ENCODE measurements at regions not wholly inside any gene's neighbourhood (a gene's known extent, or its start where the extent isn't known, plus 50 kb on each side); places are given as distances from the start of the nearest gene placed in this dataset.

DNA sequence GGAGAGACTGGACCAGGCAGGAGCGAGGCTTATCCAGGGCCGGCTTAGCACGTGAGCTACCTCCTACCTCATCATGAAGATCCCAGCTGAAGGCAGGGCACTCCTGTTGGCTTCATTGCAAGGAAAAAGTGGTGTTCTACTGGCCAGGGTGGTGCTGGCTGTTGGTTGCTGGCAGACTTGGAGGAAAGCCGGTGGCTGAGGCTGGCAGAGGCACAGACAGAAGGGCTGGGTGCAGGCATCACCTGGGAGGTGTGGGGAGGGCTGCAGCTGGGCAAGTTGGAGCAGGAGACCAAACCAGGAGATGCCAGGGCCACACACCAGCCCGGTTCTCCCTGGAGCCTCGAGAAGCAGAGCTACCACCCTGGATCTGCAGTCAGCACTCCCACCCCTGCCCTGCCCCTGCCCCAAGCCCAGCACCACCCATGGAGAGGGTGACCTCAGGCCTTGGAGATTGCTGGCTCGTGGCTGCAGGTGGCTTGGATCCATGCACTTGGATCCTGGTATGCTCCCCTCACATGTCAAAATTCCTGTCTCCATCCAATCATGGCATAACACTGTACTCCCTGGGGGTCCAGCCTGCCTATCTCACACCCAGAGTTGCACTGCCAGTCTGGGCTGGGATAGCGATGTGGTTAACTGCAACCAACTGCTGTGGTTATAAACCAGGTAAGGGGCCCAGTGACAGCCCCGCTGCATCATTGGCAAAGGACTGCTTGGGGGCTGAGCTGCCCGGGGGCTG lies 49.7 kb downstream of the GLI2 start:
- no peak for DNase-seq

DNA sequence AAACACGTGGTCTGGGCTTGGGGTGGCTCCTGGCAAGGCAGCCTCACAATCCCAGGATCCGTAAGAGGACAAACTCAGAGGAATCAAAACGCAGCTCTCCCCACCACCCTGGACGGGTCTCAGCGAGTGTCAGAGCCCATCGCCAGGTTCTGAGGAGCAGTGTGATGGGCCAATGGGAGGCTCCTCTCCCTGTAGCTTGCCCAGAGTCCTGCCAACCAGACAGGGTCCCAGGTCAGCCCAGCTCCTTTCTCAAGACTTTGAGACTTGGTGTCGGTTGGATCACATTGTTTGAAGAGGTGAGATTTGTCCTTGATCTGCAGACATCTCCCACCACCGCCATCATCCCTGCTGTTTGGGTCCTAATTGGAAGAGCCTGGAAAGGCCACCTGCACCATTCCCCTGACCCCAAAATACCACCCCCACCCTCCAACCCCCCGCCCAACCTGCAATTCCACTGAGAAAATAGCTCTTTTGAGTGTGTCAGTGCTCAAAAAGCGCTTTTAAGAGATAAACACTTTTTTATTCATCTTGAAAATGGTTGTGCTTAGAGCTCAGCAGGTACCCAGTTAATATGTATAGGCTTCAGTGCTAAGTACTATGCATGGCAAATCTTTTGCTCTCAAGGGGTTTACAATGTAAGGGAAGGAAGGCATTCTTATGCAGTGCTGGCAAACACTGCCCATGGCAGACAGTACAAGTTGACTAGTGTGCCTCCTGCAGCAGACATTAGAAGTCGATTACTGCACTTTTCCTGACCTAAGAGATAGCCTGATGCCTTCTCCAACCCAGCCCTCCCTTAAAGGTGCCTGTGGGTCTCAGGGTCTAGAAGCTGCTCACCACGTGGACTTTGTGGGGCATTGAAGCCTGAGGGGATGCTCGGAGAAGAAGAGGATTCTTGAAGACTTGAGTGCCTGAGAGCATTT lies 50.6 kb downstream of the GLI2 start:
- no peak for DNase-seq

DNA sequence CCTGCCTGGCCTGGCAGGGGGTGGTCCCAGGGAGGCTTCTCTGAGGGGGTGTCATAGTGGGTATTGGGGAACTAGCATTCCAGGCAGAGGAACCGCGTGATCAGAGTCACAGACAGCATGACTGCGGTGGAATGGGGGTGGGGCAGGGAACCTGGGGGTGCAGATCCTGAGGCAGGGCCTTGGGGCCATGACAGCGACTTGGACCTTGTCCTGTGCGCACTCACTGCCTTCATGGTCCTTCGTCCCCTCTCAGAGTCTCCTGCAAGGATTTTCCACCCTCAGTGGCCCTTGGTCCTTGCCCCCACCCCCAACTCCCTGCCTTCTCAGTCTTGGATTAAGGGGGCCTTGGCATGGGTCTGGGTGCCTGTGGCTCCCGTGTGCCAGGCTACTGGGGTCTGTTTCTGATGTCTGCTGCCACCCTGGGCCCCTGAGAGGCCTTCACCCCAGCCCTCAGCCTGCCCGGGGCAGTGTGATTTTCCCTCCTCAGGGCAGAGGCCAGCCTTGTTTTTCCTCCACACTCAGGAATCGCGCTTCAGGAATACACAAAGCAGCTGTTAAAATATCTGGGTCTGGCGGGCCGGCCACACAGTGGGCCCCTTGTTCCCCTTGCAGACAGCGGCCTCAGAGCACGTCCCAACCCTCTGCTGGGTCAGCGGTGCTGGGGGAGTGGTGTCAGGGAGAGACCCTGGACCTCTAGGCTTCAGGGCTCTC lies 51.6 kb downstream of the GLI2 start:
- DNase-seq = no peak

- DNase-seq = no peak
These were observed 52.4 kb downstream of the GLI2 start for GRCh38 chr2:120787822-120788700.

- no peak for DNase-seq
These were observed 55.7 kb downstream of the GLI2 start for GRCh38 chr2:120791243-120791961.

GRCh38 chr2:120791962-120792297 lies 56.3 kb downstream of the GLI2 start:
- DNase-seq = no peak

- no peak for DNase-seq
These were observed 58.2 kb downstream of the GLI2 start for GRCh38 chr2:120793682-120794403.

GRCh38 chr2:120794716-120795115 lies 59.0 kb downstream of the GLI2 start:
- DNase-seq = no peak

GRCh38 chr2:120796094-120796493 lies 60.4 kb downstream of the GLI2 start:
- no peak for DNase-seq

- DNase-seq = no peak
These were observed 62.0 kb downstream of the GLI2 start for GRCh38 chr2:120797421-120798221.

DNA sequence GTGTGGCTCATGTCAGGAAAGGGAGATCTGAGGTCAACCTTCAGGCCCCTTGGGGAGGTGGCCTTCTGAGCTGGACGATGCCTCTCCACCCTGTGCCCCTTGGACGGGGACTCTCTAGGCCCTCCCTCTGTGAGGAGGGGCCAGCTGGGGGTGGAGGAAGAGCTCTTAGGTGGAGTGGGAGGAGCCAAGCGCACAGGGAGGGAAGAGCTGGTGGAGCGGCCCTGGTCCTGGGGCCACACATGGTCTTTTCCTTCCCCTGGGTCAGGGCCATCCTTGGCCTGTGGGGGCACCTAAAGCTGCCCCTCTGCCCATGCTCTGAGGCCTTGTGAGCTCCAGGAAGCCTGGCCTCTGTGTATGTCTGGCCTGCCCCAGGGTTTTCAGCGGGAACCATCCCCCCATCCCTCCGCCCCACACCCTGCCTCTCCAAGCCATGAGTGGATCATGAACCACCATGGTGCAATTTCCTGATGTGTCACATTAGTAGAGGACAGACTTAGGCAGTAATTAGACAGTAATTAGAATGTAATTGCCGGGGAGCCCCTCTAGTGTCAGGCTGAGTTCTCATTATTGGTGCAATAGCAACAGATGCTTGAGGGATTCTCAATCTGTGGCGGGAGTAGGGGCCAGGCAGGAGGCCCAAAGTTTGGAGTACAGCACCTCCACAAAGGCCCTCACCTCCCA lies 63.0 kb downstream of the GLI2 start:
- DNase-seq = no peak

DNA sequence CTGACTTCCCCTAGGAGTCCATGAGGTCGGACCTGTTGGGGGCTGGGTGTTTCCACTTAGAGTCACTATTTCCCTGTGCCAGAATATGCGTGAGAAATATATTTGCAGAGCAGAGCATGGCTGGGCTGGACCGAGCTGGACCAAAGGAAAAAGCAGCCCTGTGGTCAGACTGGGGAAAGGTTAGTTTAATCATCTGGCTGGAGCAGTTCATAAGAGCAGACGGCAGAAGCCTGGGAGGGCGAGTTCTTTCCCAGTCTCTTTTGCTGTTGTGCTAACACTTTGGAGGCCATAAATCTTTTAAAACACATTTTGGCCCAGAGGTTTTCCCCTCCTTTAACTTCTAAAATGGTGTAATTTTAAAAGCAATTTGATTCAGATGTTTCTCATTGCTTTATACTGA lies 66.5 kb downstream of the GLI2 start:
- DNase-seq = no peak

- no peak for DNase-seq
These were observed 67.3 kb downstream of the GLI2 start for GRCh38 chr2:120802867-120803484.

- no peak for DNase-seq
These were observed 68.2 kb downstream of the GLI2 start for GRCh38 chr2:120803764-120804335.

DNA sequence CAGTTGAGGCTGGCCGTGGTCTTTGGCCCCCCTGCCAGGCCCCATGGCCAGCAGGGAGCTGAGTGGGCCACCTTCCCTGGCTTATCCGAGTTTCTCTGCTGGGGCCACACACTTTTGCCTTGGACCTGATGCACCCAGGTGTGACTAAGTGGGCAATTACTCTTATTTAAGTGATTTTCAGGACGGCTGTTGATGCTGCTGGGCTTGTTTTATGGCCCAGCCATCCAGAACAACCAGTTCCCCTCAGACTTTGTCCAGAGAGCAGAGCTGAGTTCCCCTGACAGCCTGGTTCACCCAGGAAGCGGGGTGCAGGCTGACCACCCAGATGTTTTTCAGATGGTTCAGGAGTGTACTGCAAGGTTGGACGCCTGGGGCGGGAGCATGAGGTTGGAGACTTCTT lies 68.8 kb downstream of the GLI2 start:
- no peak for DNase-seq

DNA sequence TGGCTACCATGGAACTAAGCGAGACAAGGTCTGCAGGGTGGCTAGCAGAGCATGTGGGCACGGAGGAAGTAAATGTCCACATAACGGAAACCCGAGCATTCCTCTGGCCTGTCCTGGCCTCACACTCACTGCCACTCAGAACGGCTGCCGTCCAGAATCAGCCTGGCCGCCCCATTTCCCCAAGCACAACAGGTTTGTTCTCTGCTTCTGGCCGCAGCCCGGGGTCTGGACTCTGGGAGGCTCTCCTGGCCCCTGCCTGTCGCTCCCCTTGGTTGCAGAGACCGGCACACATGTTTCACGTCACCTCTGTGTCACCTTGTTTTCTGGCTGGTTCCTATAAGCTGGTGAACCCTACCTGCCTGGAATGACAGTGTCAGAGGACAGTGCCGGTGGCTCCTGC lies 69.3 kb downstream of the GLI2 start:
- no peak for DNase-seq

GRCh38 chr2:120805602-120806001 lies 69.9 kb downstream of the GLI2 start:
- DNase-seq = no peak

DNA sequence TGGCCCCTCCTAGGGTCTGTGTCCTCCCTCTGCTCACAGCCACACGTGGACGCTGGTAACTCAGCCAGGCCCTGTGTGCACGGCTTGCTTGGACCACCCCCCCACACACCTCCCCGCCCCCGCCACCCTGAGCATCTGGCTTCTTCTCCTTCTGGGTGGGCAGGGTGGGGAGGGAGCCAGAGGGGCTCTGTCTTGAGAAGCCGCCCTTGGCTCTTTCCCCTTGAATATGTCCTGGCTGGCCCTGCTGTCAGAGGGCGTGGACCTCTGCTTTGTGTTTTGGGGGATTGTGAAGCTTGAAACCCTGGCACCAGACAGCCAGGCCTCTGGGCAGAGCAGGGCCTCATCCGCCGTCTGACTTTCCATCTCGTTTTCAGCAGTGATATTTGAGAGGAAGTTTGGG lies 72.1 kb downstream of the GLI2 start:
- DNase-seq = no peak

DNA sequence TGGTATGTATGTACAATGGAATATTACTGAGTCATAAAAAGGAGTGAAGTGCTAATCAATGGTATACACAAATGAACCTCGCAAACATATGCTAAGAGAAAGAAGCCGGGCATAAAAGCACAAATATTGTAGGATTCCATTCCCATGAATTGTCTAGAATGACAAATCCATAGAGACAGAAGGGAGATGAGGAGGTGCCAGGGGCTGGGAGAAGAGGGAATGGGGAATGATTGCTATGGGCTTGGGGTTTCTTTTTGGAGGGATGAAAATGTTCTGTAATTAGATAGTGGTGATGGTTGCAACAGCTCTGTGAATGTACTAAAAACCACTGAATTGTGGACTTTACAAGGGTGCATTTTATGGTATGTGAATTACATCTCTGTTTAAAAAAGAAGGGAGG lies 73.5 kb downstream of the GLI2 start:
- no peak for DNase-seq

Measured in activated CD4-positive, CD25-positive, alpha-beta regulatory T cell treated with anti-CD3 and anti-CD28 coated beads, Interleukin-2, amount 50 U/mL, for 72 hours (primary cell).